ELR (cell line): ENCODE measurements at regions not wholly inside any gene's neighbourhood (a gene's known extent, or its start where the extent isn't known, plus 50 kb on each side); places are given as distances from the start of the nearest gene placed in this dataset.
"Not testable (repeated sequence)": the region's sequence is repeated elsewhere in the genome, so short reads cannot be mapped to it uniquely, and the experiment has no call there.

ENCODE experiments used
- DNase-seq: peaks from one replicate; pipeline ENCODE4 v3.0.0-alpha.2; 2015; ENCODE audit warnings: low read depth

GRCh38 chr3:159229116-159229680 is 427.3 kb downstream of the MFSD1 start:
- DNase-seq = no peak

DNA sequence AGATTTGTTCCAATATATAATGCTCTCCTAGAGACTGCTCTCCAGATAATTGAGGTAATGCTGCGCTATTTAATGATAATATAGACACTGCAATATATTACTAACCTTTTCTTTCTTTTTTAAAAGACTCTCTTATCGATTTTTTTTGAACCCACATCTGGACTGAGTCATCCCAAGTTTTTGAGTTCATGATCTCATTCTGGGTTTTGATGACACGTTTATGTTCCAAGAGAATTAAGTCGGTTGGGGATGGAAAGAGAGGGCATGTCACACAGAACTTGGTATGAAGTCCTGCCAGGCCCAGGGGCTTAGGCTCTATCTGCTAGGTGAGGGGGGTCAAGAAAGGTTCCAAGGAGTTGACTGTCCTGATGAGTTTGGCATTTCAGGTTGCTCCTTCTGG is 431.1 kb downstream of the MFSD1 start:
- peak; percentile 31 for DNase-seq

- no peak for DNase-seq
Observed at GRCh38 chr3:159233734-159234133, 431.9 kb downstream of the MFSD1 start.

GRCh38 chr3:159234306-159234705 is 432.5 kb downstream of the MFSD1 start:
- DNase-seq = peak; percentile 64

DNA sequence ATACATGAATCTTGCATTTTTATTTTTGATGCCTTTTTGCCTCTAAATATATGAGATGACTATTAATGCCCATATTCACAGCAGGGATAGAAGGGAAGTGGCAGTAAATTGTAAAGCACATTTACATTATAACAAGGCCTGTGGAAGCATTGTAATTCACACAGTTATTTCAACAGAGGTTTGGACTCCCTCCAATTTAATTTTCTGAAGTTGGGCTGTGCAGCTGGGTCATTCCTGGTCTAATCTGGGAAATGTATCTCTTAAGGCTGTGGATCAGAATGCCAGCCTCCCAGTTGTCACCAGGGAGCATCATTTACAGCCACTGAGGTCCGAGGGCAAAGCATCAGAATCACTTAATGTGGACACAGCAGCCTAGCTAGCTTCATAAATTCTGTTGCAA is 434.5 kb downstream of the MFSD1 start:
- no peak for DNase-seq

GRCh38 chr3:159237226-159237625 is 435.4 kb downstream of the MFSD1 start:
- peak; percentile 26 for DNase-seq

GRCh38 chr3:159238646-159239045 is 436.8 kb downstream of the MFSD1 start:
- peak; percentile 22 for DNase-seq

- peak; percentile 32 for DNase-seq
Observed at GRCh38 chr3:159239059-159239458, 437.2 kb downstream of the MFSD1 start.

DNA sequence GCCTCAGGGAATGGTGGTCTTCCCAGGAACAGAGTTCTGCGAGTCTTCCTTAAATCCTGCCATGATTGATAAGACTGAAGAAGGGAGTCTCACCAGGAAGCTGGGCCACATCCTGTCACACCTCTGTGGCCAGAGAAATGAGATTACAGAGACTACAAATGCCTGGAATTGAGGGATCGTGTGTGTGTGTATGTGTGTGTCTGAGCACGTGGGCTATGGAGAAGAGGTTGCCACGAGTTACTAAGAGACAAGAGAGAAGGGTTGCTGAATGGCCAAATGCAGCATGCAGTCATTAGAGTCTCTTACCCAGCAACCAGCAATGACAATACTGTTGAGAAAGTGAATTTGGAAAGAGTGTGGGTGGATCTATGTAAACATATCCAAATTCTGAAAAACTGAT is 443.1 kb downstream of the MFSD1 start:
- DNase-seq = no peak

DNA sequence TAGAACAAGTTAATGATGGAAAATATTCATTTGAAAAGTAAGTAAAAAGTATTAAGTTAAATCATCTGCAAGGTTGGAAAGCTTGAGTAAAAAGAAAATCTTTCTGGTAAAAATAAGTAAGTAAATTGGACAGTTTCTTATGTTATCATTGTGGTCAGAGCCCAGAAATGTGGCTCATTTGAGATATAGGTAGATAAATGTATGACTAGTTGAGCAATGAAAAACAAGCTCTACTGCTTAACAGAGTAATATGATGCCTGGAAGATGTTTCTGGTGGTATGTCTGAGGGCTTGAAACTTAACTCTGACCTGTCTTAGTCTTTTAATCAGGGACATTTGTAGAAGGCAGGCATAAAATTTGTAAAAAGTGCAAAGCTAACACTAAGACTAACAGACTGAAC is 444.0 kb downstream of the MFSD1 start:
- DNase-seq = peak; percentile 43

DNA sequence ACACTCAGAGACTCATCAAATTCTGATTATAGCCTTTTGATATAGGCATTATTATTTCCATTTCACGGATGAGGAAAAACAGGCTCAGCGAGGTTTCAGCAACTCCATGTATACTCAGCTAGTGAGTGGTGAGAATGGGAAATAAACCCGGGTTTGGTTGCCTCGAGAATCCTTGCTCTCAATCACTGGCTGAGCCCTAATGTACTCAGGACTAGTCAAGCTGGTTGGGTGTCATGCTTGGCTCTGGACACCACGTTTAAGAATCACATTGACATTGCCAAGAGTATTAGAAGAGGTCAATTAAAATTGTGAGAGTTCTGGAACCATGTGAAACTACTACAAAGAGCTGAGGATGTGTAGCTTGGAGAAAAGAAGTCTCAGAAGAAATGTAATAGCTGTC is 444.5 kb downstream of the MFSD1 start:
- DNase-seq = no peak

- no peak for DNase-seq
Observed at GRCh38 chr3:159249472-159250174, 447.8 kb downstream of the MFSD1 start.

DNA sequence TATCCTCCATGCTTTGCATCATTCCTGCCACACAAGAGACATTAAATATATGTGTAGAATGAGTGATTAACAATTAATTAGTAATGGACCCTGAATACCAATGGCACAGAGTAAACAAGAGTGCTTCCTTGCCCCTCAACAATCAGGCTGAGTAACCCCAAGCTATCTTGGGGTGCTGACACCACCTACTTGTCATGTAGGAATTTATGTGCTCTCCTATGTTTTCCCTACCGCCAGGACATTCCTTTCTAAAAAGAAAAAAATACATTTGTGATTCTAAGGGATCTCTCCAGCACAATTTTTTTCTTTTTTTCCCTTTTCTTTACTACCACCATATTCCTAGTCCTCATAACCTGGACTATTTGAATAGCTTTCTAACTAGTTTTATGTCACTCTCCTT is 449.1 kb downstream of the MFSD1 start:
- DNase-seq = peak; percentile 25

DNA sequence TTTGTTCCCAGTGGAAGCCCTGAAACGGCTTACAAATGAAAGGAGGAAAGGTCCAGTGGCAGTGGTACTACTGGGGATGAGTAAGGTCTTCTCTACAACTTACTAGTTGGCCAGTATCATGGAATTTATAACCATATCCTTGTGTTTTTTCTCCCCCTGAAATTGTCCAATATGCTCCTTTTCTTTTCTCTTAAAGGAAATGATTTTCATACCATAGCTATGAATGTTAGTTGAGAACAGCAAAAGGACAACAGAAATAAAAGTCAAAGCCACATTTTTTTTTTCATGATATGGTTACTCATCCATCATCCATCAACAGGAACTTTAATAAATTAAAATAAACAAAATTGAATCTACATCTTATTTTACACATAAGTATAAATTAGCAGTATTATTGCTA is 450.4 kb downstream of the MFSD1 start:
- DNase-seq = peak; percentile 89

DNA sequence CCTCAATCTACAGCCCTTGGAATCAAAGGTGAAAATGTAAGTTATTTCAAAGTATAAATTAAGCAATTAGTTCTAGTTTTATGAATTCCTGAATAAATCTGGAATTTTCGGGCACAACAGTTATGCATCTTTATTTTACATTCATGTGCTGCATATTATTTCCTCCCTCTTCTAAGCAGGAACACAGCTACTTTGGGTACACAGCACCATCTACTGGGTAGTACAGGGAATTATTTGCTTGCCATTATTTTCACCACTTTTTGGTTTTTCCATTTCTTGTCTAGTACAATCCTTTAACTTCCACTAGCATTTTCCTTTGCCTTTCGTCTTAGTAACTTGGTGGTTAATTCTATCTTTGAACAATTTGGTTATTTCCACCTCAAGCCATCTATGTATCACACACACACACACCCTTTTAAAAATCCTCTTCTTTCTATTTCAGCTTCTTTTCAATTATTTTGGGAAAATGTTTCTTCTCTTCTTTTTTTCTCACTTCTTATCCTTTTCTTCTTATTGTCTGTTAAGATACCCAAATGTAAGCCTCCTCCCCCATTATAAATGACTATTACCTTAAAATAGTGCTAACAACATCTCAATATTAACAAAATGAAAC is 451.0 kb downstream of the MFSD1 start:
- peak; percentile 83 for DNase-seq

DNA sequence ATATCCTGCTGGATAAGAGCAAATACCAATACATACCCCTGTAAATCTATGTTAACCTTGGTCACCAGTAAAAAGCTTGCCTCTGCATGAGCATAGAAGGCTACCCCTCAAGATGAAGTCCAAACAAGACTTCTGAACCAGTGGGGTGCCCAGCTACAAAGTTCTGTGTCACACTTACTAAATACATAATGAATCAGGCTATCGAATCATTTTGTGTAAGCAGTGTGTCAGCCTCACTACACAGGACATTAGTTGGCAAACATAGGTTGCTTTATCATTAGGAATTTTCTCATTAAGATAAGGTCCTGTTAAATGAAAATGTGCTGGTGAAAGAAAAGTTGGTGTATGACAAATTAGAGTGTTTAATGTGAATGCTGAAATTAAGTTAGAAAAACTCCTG is 452.0 kb downstream of the MFSD1 start:
- peak; percentile 61 for DNase-seq

GRCh38 chr3:159257954-159258353 is 456.1 kb downstream of the MFSD1 start:
- no peak for DNase-seq

- no peak for DNase-seq
Observed at GRCh38 chr3:159258934-159259333, 457.1 kb downstream of the MFSD1 start.

DNA sequence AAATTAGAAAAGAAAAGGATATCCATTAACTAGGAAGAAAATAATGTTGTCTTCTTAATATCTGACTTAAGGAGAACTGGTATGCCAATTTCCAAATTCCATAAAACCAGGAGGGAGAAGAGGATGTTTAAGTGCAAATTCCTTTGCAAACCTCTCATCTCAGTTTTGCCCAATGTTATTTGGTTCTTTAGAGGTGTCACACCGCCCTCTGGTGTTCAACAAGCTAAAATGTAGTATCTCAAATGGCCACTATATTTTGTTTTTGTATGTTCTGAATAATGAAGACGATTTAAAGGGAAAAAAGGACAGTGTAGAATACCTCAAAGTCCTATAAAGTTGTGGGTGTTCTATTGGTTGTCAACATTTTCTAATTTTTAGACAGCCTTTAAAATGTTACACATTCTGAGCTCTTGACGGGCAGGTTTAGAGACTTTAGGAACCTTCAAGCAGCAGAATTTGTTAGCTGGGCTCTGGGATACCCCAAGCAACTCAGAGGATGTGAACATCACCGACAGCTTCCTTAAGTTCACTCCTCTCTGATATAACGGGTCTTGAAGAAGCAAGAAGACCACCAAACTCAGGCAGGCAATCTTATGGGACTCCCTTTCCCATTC is 458.3 kb downstream of the MFSD1 start:
- peak; percentile 84 for DNase-seq

DNA sequence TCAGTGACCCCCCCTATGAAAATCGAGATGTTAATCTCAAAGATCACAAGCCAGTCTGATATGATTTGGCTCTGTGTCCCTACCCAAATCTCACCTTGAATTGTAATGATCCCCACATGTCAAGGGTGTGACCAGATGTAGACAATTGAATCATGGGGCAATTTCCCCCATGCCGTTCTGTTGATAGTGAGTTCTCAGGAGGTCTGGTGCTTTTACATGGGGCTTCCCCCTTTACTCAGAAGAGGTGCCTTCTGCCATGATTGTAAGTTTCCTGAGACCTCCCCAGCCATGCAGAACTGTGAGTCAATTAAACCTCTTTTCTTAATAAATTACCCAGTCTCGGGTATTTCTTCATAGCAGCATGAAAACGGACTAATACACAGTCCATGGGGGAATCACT is 459.5 kb downstream of the MFSD1 start:
- DNase-seq = not testable (repeated sequence)

DNA sequence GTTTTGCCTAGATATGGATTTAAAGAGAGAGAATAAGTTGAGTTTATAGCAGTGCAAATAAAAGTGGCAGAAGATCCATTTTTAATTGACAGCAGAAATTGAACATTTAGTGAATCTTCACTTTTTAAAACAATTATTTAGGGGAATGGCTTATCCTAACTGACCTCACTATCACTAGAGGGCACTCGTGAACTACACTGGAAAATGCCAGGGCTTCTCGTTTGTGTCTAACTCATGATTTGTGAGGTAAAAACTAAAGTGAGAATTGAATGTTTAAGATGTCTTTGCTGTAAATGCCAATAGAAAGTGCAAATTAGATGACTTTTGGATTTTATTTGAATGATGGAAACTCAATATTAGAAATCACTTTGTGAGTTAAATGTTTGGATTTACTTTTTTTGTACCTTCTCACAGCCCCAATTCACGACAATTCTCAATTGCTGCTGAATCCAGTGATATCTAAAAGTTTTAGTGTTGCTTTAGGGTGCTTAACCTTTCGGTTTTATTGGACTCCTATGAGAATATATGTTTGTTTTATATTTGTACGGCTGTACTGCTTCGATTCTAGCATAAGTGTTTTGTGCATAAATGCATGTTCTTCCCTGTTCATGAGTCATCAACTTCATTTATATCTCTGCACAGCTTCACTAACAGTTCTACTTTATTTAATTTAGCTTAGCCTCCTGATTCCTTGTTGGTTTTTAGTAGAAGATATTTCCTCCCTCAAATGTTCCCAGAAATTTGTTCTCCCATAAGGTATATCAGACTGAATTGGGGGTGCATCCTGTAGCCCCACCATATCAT is 462.1 kb downstream of the MFSD1 start:
- DNase-seq = peak; percentile 77

DNA sequence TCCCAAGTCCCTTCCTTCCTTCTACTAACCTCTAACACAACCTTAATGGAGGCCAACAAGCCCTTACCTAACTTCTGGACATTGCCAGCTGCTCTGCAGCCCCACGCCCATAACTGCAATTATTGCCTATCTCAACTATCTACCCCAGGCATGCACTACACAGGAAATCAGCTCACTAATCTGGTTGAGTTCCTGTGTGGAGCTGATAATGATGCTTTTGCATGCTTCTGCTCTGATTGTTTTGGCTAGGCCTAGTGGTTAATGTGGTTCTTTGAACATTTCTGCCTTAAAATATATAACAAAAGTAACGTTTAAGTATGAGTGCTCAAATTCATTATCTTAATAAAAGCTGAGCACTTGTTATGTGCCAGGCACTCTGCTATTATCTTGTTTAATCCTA is 463.9 kb downstream of the MFSD1 start:
- DNase-seq = no peak
